GM19324 (cell line): ENCODE measurements at regions not wholly inside any gene's neighbourhood (a gene's known extent, or its start where the extent isn't known, plus 50 kb on each side); places are given as distances from the start of the nearest gene placed in this dataset.
"Not testable (repeated sequence)": the region's sequence is repeated elsewhere in the genome, so short reads cannot be mapped to it uniquely, and the experiment has no call there.

Experiments
- ATAC-seq: cut with Tn5 transposase; IDR thresholded peaks from one replicate; pipeline ENCODE4 v1.9.1; 2021; ENCODE audit warnings: mild to moderate bottlenecking, moderate library complexity; ENCODE audit not compliant: unreplicated experiment, low FRiP score

- ATAC-seq: no peak
Measured at GRCh38 chr2:176780348-176780747, 432.2 kb upstream of the HNRNPA3 start.

GRCh38 chr2:176781570-176782217, 430.9 kb upstream of the HNRNPA3 start:
- ATAC-seq: no peak

- no peak for ATAC-seq
Measured at GRCh38 chr2:176784633-176785200, 427.9 kb upstream of the HNRNPA3 start.

GRCh38 chr2:176789751-176790150, 422.8 kb upstream of the HNRNPA3 start:
- no peak for ATAC-seq

- no peak for ATAC-seq
Measured at GRCh38 chr2:176790468-176790867, 422.1 kb upstream of the HNRNPA3 start.

GRCh38 chr2:176793792-176794191, 418.8 kb upstream of the HNRNPA3 start:
- no peak for ATAC-seq

GRCh38 chr2:176794392-176794791, 418.2 kb upstream of the HNRNPA3 start:
- ATAC-seq: no peak

GRCh38 chr2:176795823-176796222, 416.8 kb upstream of the HNRNPA3 start:
- ATAC-seq: no peak

- ATAC-seq: not testable (repeated sequence)
Measured at GRCh38 chr2:176796677-176797076, 415.9 kb upstream of the HNRNPA3 start.

GRCh38 chr2:176804392-176804791, 408.2 kb upstream of the HNRNPA3 start:
- no peak for ATAC-seq

GRCh38 chr2:176805345-176805744, 407.2 kb upstream of the HNRNPA3 start:
- no peak for ATAC-seq

- ATAC-seq: no peak
Measured at GRCh38 chr2:176812246-176812775, 400.3 kb upstream of the HNRNPA3 start.

- no peak for ATAC-seq
Measured at GRCh38 chr2:176813156-176813555, 399.4 kb upstream of the HNRNPA3 start.

GRCh38 chr2:176813621-176814049, 399.0 kb upstream of the HNRNPA3 start:
- ATAC-seq: no peak

- no peak for ATAC-seq
Measured at GRCh38 chr2:176814274-176814673, 398.3 kb upstream of the HNRNPA3 start.

GRCh38 chr2:176814740-176815367, 397.7 kb upstream of the HNRNPA3 start:
- ATAC-seq: no peak

GRCh38 chr2:176817061-176817565, 395.5 kb upstream of the HNRNPA3 start:
- no peak for ATAC-seq

GRCh38 chr2:176818076-176818475, 394.5 kb upstream of the HNRNPA3 start:
- no peak for ATAC-seq

GRCh38 chr2:176818617-176819016, 394.0 kb upstream of the HNRNPA3 start:
- ATAC-seq: no peak

GRCh38 chr2:176819306-176819705, 393.3 kb upstream of the HNRNPA3 start:
- ATAC-seq: no peak

GRCh38 chr2:176820371-176820932, 392.1 kb upstream of the HNRNPA3 start:
- ATAC-seq: no peak
